ENCODE measurements at regions not wholly inside any gene's neighbourhood (a gene's known extent, or its start where the extent isn't known, plus 50 kb on each side); places are given as distances from the start of the nearest gene placed in this dataset.

- TF ChIP-seq, protein P1, sequence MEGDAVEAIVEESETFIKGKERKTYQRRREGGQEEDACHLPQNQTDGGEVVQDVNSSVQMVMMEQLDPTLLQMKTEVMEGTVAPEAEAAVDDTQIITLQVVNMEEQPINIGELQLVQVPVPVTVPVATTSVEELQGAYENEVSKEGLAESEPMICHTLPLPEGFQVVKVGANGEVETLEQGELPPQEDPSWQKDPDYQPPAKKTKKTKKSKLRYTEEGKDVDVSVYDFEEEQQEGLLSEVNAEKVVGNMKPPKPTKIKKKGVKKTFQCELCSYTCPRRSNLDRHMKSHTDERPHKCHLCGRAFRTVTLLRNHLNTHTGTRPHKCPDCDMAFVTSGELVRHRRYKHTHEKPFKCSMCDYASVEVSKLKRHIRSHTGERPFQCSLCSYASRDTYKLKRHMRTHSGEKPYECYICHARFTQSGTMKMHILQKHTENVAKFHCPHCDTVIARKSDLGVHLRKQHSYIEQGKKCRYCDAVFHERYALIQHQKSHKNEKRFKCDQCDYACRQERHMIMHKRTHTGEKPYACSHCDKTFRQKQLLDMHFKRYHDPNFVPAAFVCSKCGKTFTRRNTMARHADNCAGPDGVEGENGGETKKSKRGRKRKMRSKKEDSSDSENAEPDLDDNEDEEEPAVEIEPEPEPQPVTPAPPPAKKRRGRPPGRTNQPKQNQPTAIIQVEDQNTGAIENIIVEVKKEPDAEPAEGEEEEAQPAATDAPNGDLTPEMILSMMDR (IDR thresholded peaks at IDR 0.05), result no peak
Measured at GRCh38 chr20:63071541-63072181, 64.9 kb upstream of the BHLHE23 start.

DNA sequence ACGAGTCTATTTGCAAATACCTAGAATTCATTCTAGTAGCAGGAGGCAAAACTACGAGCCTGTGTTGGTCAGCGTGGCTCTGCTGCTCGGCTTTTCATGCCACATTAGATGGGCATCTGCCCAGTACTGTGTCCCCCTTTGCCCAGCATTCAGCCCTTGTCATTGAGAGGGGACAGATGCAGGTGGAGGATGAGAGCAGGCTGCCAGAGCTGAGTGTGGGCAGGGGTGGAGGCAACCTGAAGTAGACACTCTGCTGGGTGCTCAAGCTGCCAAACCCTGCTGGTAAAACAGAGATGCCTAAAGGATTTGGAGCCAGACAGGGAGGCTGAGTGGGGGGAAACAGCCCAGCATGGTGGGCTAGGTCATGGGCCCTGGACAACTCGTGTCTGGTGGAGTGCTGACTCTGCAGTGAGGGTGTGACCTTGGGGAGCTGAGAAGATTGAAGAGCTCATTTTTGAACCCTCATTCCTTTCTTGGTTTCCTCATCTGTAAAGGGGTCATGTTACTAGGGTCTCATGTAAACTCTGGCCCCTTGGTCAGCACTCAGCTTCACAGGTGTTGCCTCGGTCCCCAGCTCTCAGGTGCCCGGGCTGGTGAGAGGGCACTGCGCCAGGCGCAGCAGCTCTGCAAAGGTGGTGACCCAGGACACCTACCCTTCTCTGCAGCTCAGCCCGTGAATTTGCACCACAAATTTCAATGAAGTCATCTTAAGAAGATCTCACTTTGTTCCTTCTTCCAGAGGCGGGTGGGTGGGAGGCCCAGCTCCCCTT is 64.2 kb upstream of the BHLHE23 start:
- TF ChIP-seq, protein P1 (IDR thresholded peaks at IDR 0.05), result no peak

DNA sequence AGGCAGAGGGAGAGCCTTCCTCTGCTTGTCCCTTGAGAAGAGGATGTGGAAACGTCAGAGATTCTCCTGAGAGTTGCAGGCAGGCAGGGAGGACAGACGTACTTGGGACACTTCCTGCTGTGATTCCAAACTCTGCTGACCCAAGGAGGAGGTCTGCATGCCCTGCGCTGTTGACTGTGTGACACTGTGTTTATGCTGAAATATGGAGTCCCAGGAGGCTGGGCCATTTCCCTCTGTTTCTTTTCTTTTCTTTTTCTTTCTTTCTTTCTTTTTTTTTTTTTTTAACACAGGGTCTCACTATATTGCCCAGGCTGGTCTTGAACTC is 63.5 kb upstream of the BHLHE23 start:
- TF ChIP-seq, protein P1 (IDR thresholded peaks at IDR 0.05), result no peak

DNA sequence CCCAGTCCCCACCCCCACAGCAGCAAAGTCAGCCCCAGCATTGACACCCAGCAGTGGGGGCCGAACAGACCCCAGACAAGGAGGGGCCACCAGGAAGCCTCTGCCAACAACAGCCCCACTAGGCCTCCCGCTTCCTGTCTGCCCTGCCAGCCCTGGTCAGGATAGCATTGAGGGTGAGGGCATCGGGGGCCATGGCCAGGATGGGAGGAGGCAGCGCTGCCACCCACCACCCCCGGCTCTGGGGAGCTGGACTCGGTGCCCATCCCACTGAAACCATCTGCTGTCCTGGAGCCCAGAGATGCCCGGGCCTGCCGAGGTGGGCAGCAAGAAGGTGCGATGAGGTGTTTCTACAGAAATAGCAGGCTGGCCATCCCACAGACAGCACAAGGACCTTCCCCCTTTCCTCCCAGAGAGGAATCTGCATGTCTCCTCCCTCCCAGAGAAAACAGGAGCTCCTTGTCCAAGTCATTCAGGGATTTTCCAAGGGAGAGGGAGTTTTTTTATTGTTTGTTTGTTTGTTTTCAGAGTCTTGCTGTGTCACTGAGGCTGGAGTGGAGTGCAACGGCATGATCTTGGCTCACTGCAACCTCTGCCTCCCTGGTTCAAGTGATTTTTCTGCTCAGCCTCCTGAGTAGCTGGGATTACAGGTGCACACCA is 62.1 kb upstream of the BHLHE23 start:
- TF ChIP-seq, protein P1 (IDR thresholded peaks at IDR 0.05), result no peak

DNA sequence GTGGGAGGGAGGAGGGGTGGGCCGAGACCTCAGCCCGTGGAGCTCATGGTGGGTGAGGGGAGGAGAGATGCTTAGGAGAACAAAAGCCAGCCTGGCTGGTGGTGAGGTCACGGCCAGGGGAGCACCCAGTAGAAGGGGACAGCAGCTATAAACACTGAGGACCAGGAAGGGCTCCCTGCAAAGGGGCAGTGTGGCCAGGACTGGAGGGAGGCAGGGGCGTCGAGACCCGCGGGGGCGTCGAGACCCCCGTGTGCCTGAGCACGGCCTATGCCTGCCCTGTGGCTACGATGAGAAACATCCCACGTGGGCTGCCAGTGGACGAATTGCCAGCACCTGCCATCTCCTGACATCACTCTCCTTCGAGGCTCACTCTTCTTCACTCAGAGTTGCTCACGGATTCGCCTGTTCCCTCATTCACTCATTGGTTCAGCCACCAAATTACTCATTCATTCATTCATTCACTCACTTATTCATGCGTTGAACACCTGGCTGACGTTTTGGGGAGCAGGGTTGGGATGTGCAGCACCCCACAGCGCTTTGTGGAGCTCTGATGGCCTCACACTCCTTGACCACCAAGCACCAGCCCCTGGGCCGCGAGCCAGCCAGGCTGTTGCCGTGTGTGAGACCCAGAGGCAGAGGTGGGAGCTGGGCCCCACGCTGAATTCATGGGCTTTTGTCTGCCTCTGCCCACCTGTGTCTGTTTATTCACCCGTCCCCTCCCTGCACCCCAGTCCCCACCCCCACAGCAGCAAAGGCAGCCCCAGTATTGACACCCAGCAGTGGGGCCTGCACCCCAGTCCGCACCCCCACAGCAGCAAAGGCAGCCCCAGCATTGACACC is 61.2 kb upstream of the BHLHE23 start:
- TF ChIP-seq, protein P1 (IDR thresholded peaks at IDR 0.05), result no peak

DNA sequence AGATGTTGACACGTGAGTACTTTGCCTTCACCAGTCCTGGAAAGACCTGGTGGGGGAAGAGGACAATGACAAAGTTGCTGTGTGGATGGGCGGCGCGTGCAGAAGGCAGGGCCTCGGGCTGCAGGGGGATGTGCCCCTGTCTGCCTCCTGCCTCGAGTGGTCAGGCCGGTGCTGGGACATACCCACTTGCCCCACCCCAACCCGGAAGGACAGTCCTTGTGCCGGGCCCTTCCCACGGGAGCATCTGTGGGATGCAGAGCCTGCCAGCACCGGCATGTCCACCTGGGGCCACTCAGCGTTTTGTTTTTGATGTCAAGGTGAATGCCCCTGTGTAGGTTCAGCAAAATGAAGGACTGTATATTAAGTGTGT is 60.5 kb upstream of the BHLHE23 start:
- TF ChIP-seq, protein P1 (IDR thresholded peaks at IDR 0.05), result no peak

DNA sequence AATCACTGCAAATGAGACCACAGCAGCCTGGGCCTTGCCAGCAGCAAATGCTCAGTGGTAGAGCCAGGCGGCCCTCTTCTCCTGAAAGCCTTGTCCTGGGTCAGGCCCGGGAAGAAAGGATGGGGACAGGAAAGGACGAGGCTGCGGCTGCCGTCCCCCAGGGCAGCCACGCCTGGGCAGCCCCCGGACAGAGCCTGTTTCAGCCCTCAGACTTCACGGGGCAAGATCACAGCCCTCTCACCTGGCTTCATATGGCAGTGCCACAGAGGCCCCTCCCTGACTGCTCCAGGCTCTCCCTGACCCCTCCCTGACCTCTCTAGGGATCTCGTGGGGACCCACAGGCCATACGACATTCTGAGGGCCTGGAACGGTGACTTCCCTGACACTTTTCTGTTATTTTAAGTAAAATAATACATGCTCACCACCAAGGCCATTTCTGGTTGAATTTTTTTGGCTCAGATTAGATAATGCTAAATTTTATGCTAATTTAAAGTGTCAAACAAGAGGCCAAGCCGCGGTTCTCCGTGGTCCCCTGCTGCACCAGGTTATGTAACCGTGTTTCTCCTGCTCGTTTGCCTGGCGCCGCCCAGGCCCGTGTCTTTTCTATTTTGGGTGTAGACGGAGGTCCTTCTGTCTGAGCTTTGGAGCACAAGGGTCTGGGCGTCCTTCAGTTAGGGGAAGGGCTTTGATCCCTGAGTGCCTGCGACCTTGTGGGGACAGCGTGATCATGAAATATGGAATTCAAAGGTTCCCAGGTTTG is 59.9 kb upstream of the BHLHE23 start:
- TF ChIP-seq, protein P1 (IDR thresholded peaks at IDR 0.05), result no peak
